NCI-H2196 (cell line): ENCODE measurements at regions not wholly inside any gene's neighbourhood (a gene's known extent, or its start where the extent isn't known, plus 50 kb on each side); places are given as distances from the start of the nearest gene placed in this dataset.
"Not testable (repeated sequence)": the region's sequence is repeated elsewhere in the genome, so short reads cannot be mapped to it uniquely, and the experiment has no call there.

Experiments used
- DNase-seq: peaks from one replicate; lab custom pipeline; 2025; ENCODE audit not compliant: unreplicated experiment; lab: John Stamatoyannopoulos, UW

- not testable (repeated sequence) for DNase-seq
Measured at GRCh38 chr5:112026879-112027278, 269.9 kb upstream of the NREP start.

DNA sequence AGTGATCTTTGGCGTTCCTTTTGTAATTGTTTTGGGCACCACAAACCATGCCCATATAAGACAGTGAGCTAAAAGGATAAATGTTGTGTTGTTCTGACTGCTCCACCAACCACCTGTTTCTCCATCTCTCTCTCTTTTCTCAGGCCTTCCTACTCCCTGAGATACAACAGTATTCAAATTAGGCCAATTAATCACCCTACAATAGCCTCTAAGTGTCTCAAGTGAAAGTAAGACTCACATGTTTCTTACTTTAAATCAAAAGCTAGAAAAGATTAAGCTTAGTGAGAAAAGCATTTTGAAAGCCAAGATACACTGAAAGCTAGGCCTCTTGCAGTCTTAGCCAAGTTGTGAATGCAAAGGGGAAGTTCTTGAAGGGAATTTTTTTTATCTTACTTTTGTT, 268.8 kb upstream of the NREP start:
- DNase-seq = no peak

- DNase-seq = no peak
Measured at GRCh38 chr5:112024769-112025168, 267.8 kb upstream of the NREP start.

GRCh38 chr5:112024221-112024620, 267.2 kb upstream of the NREP start:
- DNase-seq = no peak

DNA sequence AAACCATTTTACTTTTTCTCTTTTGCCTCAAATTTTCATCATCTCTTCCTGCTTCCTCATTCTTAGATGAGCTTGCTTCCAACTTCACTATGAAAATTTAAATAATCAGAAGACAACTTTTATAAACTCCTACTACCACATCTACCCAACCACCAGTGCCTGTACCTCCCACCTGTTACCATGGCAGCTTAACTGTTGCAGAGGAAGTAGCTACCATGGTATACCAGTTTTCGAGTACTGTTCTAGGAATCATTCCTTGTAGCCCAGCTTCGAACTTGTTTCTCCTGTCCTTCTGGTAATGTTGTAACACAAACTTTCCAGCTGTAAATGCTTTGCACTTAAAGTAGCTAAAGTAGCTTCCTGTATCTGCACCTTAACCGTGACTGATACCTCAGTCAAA, 266.8 kb upstream of the NREP start:
- DNase-seq = no peak

- no peak for DNase-seq
Measured at GRCh38 chr5:112018846-112019245, 261.9 kb upstream of the NREP start.

DNA sequence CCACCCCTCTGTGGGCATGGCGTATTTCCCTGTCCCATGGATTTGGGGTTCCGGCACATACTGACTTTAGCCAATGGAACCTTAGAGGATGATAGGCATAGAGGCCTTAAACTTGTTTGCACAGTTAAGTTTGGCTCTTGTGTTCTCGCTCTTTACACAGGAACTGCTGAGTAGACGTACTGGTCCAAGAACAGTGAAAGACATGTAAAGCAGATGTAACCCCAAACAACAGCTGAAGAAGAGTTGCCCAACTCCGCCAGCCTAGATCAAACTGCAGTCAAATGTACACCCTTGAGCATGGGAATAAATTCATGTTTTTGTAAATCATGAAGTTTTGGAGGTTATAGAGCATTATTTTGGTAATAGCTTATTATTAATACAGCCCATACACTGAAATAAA, 260.0 kb upstream of the NREP start:
- DNase-seq = no peak

DNA sequence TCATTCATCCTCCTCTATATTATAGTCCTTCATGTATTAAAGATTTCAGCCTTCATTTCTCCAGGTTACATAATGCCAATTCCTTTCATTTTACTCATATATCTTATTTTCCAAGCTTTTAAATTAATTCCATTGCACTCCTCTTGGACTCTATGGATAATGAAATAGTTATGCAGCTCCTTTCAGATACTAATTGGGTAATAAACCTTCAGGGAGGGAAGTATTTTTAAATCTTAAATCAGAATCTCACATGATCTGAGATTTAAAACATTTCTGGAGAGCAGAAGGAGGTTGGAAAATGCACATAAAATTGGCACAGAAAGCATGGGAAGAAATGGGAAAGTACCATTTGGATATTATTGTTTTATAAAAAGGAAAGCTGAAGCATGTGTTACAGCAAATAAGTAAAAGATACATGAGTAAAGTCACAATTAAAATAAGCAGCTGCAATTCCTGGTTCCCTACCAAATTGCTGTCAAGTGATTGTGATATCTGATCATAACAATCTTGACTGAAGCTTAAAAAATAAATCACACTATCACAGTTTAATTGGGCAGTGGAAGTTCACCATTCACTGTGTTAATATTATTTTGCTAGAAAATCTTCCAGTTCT, 257.9 kb upstream of the NREP start:
- DNase-seq = no peak

GRCh38 chr5:112013660-112014059, 256.7 kb upstream of the NREP start:
- DNase-seq = no peak

GRCh38 chr5:112012104-112012503, 255.1 kb upstream of the NREP start:
- no peak for DNase-seq

DNA sequence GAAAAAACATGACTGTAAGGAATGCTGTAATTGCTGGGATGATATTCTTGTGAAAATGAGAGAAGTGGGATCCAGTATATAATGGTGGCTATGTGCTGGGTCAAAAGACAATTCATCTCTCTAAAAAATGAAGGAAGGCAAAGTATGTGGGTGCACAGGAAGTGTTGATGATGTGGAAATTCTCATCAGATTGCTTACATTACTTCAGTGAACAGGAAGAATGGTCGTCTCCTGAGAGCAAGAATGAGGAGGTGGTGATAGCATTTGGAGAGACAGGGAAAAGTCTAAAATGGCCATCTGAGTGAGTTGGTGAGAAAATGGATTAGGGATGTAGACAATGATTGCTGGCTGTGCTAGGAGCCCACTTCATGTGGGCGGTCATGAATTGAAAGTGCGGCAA, 253.5 kb upstream of the NREP start:
- no peak for DNase-seq

GRCh38 chr5:112006721-112007120, 249.7 kb upstream of the NREP start:
- DNase-seq = no peak

DNA sequence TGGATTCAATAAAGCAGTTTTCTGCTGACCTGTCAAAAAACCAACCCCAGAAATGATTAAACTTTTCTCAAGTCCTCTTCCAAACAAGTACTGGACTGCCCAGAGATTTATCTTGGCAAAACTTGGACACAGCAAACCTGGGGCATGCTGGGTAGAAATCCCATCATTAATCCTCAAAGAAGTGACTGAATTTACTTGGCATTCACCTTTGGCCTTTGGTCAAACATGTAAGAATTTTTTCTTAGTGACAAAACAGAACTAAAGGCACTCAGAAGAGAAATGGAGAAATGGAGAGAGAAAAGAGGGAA, 248.6 kb upstream of the NREP start:
- DNase-seq = no peak

- no peak for DNase-seq
Measured at GRCh38 chr5:112004867-112005622, 248.1 kb upstream of the NREP start.

GRCh38 chr5:112002376-112002775, 245.4 kb upstream of the NREP start:
- DNase-seq = no peak

- no peak for DNase-seq
Measured at GRCh38 chr5:111999286-111999685, 242.3 kb upstream of the NREP start.

- no peak for DNase-seq
Measured at GRCh38 chr5:111998871-111999270, 241.9 kb upstream of the NREP start.

DNA sequence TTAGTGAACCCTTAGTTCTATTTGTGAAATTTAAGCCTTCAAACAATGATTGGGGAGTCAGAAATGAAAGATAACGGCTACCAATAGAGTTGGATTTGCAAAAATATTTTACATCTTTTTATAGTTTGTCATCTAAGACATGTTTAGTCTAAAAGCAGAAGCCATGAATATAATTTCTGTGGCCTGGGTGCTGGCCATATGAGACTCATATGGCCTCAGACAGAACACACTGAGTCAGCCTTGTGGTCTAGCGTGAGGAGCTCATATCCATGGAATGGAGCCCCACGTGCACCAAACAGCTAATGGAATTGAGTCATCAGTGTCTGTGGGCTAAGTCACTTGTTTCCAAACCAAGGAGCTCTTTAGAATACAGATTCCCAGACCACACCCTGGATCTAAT, 240.7 kb upstream of the NREP start:
- no peak for DNase-seq

DNA sequence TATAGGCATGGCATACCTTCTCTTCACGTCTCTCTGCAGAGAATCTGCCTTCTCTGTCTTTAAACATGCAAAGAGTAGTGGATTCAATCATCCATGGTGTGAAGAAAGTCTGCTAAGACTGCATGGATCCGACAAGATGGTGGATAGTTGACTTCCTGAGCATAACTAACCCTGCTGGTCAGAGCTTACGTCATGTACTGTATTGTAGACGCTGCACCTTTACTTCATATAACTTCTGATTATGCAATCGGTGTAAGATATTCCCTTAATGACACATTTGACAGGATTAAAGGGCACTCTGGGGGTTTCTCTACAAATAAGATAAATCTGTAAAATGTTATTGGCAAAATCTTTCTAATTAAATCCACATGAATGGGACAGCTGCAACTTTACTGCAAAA, 240.3 kb upstream of the NREP start:
- DNase-seq = no peak

DNA sequence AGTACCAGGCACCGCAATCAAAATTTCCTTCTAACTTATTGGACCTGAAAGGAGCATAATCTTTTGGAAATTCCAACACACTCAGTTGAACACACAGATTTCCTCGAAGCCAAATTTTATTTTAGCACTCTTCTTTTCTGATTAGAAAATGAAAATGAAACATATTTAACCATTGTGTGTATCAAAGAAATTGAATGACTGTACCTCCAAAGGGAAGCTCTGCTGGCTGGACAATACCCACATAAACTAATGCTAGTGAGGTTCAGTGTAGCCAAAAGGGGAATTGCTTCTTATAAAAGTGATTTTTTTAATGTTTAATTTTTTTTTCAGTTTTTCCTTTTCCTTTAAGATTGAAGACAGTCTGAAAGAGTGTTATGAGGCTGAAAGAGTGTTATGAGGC, 239.6 kb upstream of the NREP start:
- DNase-seq = no peak

DNA sequence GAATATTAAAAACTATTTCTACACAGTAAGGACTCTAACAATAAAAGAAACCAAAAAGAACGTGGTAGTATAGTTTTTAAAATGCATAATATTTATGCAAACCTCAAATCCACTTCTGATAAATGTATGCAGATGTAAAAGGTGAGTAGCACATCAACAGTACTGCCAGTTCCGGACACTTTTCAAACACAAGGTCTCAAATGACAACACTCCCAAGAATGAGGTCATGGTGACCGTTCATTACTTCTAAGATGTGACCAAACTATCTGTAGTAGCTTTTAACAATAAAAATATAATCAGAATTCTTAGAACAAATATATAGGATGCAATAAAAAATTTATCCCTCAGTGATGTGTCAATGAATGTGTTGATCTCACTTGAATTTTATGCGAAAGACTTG, 238.7 kb upstream of the NREP start:
- no peak for DNase-seq

GRCh38 chr5:111993242-111993641, 236.2 kb upstream of the NREP start:
- DNase-seq = no peak

DNA sequence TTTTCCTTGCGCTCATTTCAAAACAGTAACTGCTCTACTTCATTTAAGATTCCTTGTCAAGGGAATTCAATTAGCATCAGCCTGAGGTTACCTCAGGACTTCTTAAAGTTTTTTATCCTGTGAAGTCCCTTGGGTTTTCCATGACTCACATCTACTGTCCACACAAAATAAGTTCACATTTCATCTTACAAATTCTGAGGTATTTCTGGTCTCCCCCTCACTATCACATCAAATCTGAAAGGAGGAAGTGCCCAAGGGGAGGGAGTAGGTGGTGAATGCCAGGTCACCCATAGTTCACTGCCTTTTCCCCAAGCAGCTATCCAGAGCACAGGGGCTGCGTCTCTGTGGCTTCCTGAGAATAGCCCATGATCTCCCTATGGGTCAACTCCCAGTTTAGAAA, 227.1 kb upstream of the NREP start:
- no peak for DNase-seq
